ENCODE measurements at regions not wholly inside any gene's neighbourhood (a gene's known extent, or its start where the extent isn't known, plus 50 kb on each side); places are given as distances from the start of the nearest gene placed in this dataset.

DNA sequence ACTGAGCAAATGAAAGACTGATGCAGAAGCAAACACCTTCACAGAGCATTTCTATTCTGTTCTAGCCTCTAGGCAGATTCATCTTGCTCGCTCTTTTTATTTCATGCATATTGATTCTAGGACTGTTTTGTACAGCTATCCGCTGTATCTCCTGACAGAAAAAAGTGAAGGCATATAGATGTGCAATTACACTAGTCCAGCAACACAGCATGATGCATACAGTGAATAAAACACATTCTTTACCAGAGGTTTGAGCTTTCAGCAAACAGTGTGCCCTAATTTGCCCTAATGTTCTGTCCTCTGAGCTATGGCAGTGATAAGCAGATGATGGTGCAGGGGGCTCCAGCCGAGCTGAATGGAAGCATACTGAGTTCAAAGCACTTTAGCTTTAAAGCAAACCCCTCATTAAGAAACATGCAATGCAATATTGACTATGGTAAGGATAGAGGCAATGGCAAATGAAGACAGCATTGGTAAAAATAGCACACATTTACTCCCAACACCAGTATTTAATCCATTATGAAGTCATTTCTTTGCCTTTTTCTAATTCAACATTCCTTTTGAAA, 141.2 kb upstream of the RGPD4 start:
- no CpG with 5 or more reads among the region's 3 CpGs for WGBS (ENCODE audit: extremely low coverage, insufficient read length, low lambda C conversion rate)
- Mint-ChIP-seq H3K27ac (peak overlapping the region in 1 of 3 experiments; percentile 55; a peak in 2 of 7 replicates), H3K4me1 (peaks cover 21 to 32% of the 10 kb centered on the region in 2 experiments), H3K4me3 (no peak overlapping the region), H3K9me3 (no peaks in the 10 kb centered on the region), H3K27me3 (ENCODE audit: low read depth) (no peaks in the 10 kb centered on the region), H3K36me3 (ENCODE audit: insufficient read depth in 1 of 3, low read depth in 3 of 3) (no peaks in the 10 kb centered on the region; a peak in 1 of 7 replicates)
- H3K4me2 ChIP-seq (ENCODE audit: insufficient read depth, insufficient read length, low read length): no peak overlapping the region
- no peak overlapping the region for H3K4ac ChIP-seq (ENCODE audit: low read depth, low read length)
- no peak overlapping the region for H2AK5ac ChIP-seq (ENCODE audit: insufficient read length, low read length)
- TF ChIP-seq, protein P1, sequence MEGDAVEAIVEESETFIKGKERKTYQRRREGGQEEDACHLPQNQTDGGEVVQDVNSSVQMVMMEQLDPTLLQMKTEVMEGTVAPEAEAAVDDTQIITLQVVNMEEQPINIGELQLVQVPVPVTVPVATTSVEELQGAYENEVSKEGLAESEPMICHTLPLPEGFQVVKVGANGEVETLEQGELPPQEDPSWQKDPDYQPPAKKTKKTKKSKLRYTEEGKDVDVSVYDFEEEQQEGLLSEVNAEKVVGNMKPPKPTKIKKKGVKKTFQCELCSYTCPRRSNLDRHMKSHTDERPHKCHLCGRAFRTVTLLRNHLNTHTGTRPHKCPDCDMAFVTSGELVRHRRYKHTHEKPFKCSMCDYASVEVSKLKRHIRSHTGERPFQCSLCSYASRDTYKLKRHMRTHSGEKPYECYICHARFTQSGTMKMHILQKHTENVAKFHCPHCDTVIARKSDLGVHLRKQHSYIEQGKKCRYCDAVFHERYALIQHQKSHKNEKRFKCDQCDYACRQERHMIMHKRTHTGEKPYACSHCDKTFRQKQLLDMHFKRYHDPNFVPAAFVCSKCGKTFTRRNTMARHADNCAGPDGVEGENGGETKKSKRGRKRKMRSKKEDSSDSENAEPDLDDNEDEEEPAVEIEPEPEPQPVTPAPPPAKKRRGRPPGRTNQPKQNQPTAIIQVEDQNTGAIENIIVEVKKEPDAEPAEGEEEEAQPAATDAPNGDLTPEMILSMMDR (conservative IDR thresholded peaks at IDR 0.05): no peak
- H3K56ac ChIP-seq (ENCODE audit: insufficient read length, low read depth, low read length): no peak overlapping the region
- H2BK15ac ChIP-seq (ENCODE audit: low read depth, low read length): no peak overlapping the region
- no peak overlapping the region for H3K18ac ChIP-seq (ENCODE audit: insufficient read length, low read depth, low read length)
- no peak overlapping the region for H2AFZ ChIP-seq (ENCODE audit: low read length)
- no peak overlapping the region for H4K91ac ChIP-seq (ENCODE audit: insufficient read length, low read depth, low read length)
- no peaks in the 10 kb centered on the region for H3K9me3 ChIP-seq (ENCODE audit: control insufficient read depth, low read depth, low read length)
- H3K23me2 ChIP-seq (ENCODE audit: insufficient read length, low read depth, low read length, poor library complexity, severe bottlenecking): no peaks in the 10 kb centered on the region
- H3K14ac ChIP-seq (ENCODE audit: insufficient read depth, low read length): no peak overlapping the region
- H2BK20ac ChIP-seq (ENCODE audit: low read depth, low read length, poor library complexity, severe bottlenecking): no peak overlapping the region
- H3K79me1 ChIP-seq (ENCODE audit: insufficient read depth, low read depth, low read length, poor library complexity, severe bottlenecking): no peaks in the 10 kb centered on the region
- no peaks in the 10 kb centered on the region for H3K27me3 ChIP-seq (ENCODE audit: insufficient read depth, low read length)
- H3K23ac ChIP-seq (ENCODE audit: insufficient read length, low read depth, low read length): no peak overlapping the region
- H2BK12ac ChIP-seq (ENCODE audit: insufficient read length, low read depth, low read length): no peak overlapping the region
- H4K8ac ChIP-seq (replicated peaks; ENCODE audit: insufficient read length, low read depth, low read length): no peak overlapping the region
- H3K79me2 ChIP-seq (ENCODE audit: insufficient read depth, low read length): no peaks in the 10 kb centered on the region
- H2BK5ac ChIP-seq (ENCODE audit: insufficient read length, low read length): no peak overlapping the region
- H3K27ac ChIP-seq (ENCODE audit: insufficient read length, low read depth, low read length): no peak overlapping the region
- H4K20me1 ChIP-seq (ENCODE audit: control insufficient read depth, insufficient read depth, insufficient read length): no peaks in the 10 kb centered on the region
- H2BK120ac ChIP-seq (ENCODE audit: low read depth, low read length, poor library complexity, severe bottlenecking): no peak overlapping the region
- DNase-seq: no peak
- H3K9ac ChIP-seq (ENCODE audit: extremely low read depth, insufficient read length, low read length): no peak overlapping the region
- no peaks in the 10 kb centered on the region for H3K4me1 ChIP-seq (ENCODE audit: insufficient read depth, low read length)
- no peak overlapping the region for H3T11ph ChIP-seq (ENCODE audit: low read length)
- no peak overlapping the region for H4K5ac ChIP-seq (ENCODE audit: insufficient read length, low read depth, low read length)

Measured in H9 (cell line).